A549 (cell line): ENCODE measurements at regions not wholly inside any gene's neighbourhood (a gene's known extent, or its start where the extent isn't known, plus 50 kb on each side); places are given as distances from the start of the nearest gene placed in this dataset.

ENCODE experiments used
- CHD2 ChIP-seq: fragments of 150-350 bp; IDR thresholded peaks from 2 replicates; pipeline ENCODE4 v1.6.1; 2014; ENCODE audit warnings: low read length; ENCODE audit not compliant: partially characterized antibody
- EHMT2 ChIP-seq: fragments of 200-600 bp; sonication (generic); IDR thresholded peaks from 2 replicates; pipeline ENCODE4 v1.6.1; 2016; ENCODE audit warnings: antibody characterized with exemption, low read depth, mild to moderate bottlenecking, moderate library complexity
- EP300 ChIP-seq, 2 experiments: fragments of >200 bp; sonication (Bioruptor Twin); formaldehyde crosslinking; IDR thresholded peaks; 2 replicates in 1 of 2; 3 replicates in 1 of 2; pipeline ENCODE4 v1.6.1; 2016 to 2017
- FOSL2 ChIP-seq, 2 experiments: fragments of 450-650 bp in 1 of 2; fragments of >200 bp in 1 of 2; sonication (Bioruptor Twin) in 1 of 2; formaldehyde crosslinking; IDR thresholded peaks; 2 replicates each; pipeline versions ENCODE4 v1.5.0 to v1.6.1; 2016 to 2020; ENCODE audit warnings: mild to moderate bottlenecking in 1 of 2, moderate library complexity in 1 of 2
- HMGXB4 ChIP-seq: fragments of 250-450 bp; sonication (Bioruptor Pico); IDR thresholded peaks from 2 replicates; pipeline ENCODE4 v1.5.0; 2021; ENCODE audit warnings: mild to moderate bottlenecking, moderate library complexity, borderline replicate concordance
- JUN ChIP-seq, 2 experiments: fragments of >200 bp; sonication (Bioruptor Twin); formaldehyde crosslinking; IDR thresholded peaks; 2 replicates in 1 of 2; 3 replicates in 1 of 2; pipeline ENCODE4 v1.6.1; 2016 to 2017
- KDM5A ChIP-seq: fragments of 200-600 bp; sonication (generic); IDR thresholded peaks from 2 replicates; pipeline ENCODE4 v1.6.1; 2016; ENCODE audit warnings: antibody characterized with exemption, mild to moderate bottlenecking
- MAFK ChIP-seq: fragments of 450-650 bp; IDR thresholded peaks from 2 replicates; pipeline ENCODE4 v1.6.1; 2014; ENCODE audit not compliant: partially characterized antibody
- POLR2A ChIP-seq: IDR thresholded peaks from 2 replicates; pipeline ENCODE4 v1.6.1; 2012; ENCODE audit warnings: mild to moderate bottlenecking, low read length
- REST ChIP-seq: fragments of 200-600 bp; sonication (generic); IDR thresholded peaks from 2 replicates; pipeline ENCODE4 v1.6.1; 2016; ENCODE audit warnings: antibody characterized with exemption, mild to moderate bottlenecking, moderate library complexity
- RFX5 ChIP-seq: fragments of 450-650 bp; IDR thresholded peaks from 2 replicates; pipeline ENCODE4 v1.7.1; 2014; ENCODE audit warnings: antibody characterized with exemption, mild to moderate bottlenecking, moderate library complexity
- SMC3 ChIP-seq: fragments of >200 bp; sonication (Bioruptor Twin); formaldehyde crosslinking; IDR thresholded peaks from 3 replicates; pipeline ENCODE4 v1.6.1; 2018; ENCODE audit warnings: inconsistent platforms
- SREBF2 ChIP-seq: fragments of 450-650 bp; IDR thresholded peaks from 2 replicates; pipeline ENCODE4 v1.6.1; 2014; ENCODE audit warnings: mild to moderate bottlenecking, moderate library complexity
- TF ChIP-seq, protein P1 (sequence below): fragments of >200 bp; sonication (Bioruptor Twin); formaldehyde crosslinking; IDR thresholded peaks from 3 replicates; pipeline ENCODE4 v1.5.1; 2016

DNA sequence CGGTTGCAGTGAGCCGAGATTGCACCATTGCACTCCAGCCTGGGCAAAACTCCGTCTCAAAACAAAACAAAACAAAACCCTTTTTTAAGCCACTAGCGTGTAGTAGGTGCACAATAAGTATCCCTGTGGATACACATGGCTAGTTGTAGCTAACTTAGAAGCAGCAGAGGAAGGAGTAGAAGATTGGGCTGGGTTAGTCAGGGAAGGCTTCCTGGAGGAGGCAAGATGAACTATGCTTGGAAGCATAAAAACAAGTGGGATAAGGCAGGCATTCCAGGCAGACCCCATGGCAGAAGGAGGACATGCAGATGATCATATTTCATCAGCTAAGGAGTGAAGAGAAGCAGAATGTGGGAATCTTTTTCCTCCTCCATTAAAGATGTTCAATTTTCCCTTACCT lies 83.4 kb downstream of the IRX5 start:
- no peak for TF ChIP-seq KDM5A
- TF ChIP-seq, protein P1, sequence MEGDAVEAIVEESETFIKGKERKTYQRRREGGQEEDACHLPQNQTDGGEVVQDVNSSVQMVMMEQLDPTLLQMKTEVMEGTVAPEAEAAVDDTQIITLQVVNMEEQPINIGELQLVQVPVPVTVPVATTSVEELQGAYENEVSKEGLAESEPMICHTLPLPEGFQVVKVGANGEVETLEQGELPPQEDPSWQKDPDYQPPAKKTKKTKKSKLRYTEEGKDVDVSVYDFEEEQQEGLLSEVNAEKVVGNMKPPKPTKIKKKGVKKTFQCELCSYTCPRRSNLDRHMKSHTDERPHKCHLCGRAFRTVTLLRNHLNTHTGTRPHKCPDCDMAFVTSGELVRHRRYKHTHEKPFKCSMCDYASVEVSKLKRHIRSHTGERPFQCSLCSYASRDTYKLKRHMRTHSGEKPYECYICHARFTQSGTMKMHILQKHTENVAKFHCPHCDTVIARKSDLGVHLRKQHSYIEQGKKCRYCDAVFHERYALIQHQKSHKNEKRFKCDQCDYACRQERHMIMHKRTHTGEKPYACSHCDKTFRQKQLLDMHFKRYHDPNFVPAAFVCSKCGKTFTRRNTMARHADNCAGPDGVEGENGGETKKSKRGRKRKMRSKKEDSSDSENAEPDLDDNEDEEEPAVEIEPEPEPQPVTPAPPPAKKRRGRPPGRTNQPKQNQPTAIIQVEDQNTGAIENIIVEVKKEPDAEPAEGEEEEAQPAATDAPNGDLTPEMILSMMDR = no peak
- no peak for TF ChIP-seq POLR2A
- TF ChIP-seq REST = no peak
- no peak for TF ChIP-seq SMC3
- TF ChIP-seq HMGXB4 = no peak
- no peak for TF ChIP-seq JUN (IDR thresholded peaks at IDR 0.05)
- TF ChIP-seq FOSL2 (IDR thresholded peaks at IDR 0.05) = no peak
- TF ChIP-seq FOSL2 (CRISPR knock-in tag; IDR thresholded peaks at IDR 0.05) = no peak
- no peak for TF ChIP-seq SREBF2
- TF ChIP-seq EP300 (IDR thresholded peaks at IDR 0.05) = no peak
- no peak for TF ChIP-seq CHD2
- no peak for TF ChIP-seq MAFK
- TF ChIP-seq RFX5 = no peak
- TF ChIP-seq EHMT2 = no peak
